ENCODE measurements at regions not wholly inside any gene's neighbourhood (a gene's known extent, or its start where the extent isn't known, plus 50 kb on each side); places are given as distances from the start of the nearest gene placed in this dataset.

DNA sequence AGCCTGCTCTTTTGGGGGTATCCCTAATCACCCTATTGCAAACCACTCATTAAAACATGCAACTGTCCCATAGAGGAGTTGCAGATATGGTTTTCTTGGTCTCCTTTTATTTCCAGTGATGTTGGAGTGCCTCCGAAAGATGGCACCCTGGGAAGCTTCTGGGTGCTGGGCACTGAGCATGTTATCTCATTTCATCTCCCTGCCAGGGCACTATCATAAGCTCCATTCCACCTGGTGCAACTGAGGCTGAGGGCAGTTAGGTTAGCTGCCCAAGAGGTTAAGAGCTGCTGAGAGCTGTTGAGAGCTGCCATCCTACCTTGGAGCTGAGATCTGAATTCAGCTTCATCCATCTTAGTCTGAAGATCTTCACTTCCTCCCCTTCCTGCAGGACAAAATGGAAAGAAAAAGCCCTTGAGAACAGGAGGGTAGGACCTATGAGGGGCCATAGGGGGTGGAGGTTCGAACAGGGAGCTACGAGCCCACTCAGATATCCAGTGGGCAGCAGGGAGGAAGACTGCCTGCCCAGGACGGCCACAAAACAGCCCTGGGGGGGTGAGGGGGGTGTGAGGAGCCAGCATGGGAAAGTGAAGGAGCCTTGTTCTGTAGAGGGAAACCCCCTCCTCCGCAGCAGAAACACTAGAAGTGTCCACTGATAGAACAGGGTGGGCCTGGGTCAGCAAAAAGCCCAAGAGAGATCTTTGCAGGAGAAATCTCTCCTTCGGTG is 202.5 kb downstream of the ZFP36L2 start:
- in situ Hi-C loops (cut with MboI; ENCODE audit: low sequenced_read_pairs): no loop called here

DNA sequence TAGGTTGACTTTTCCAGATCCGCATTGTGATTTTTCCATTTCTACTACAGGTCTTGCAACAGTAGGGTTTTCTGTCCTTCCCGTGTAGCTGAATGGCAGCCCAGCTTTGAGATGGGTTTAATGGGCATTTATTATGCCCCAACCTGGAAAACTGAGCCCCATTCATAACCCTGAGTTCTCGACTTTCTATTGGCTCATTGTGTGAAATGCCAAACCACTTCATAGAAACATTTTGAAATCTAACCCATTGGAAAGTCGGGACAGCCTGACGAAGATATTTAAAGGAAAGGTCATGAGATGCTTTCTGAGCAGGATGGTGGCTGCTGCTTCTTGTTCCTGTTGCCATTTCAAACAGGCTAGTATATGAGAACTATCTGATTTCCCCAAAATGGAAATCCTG is 203.5 kb downstream of the ZFP36L2 start:
- in situ Hi-C loops (cut with MboI; ENCODE audit: low sequenced_read_pairs): no loop called here

- in situ Hi-C loops (cut with MboI; ENCODE audit: low sequenced_read_pairs): no loop called here
Observed at GRCh38 chr2:43021791-43022509, 204.5 kb downstream of the ZFP36L2 start.

- in situ Hi-C loops (cut with MboI; ENCODE audit: low sequenced_read_pairs): no loop called here
Observed at GRCh38 chr2:43020990-43021669, 205.3 kb downstream of the ZFP36L2 start.

DNA sequence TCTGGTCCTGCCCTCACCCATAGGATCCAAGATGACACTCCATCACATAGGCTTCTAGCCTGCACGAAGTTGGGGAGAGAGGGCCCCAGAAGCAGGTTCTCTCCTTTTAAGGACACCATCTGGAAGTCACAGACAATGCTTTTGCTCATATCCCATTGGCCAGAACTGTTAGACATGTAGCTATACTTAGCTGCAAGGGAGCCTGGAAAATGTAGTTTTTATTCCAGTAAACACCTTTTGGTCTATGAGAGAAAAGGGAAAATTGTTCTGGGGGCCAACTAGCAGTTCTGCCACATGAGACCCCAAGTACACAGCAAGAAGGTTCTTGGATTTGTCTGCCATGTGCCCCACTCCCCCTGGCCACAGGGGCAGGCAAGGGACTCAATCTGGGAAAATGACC is 206.1 kb downstream of the ZFP36L2 start:
- in situ Hi-C loops (cut with MboI; ENCODE audit: low sequenced_read_pairs): no loop called here

DNA sequence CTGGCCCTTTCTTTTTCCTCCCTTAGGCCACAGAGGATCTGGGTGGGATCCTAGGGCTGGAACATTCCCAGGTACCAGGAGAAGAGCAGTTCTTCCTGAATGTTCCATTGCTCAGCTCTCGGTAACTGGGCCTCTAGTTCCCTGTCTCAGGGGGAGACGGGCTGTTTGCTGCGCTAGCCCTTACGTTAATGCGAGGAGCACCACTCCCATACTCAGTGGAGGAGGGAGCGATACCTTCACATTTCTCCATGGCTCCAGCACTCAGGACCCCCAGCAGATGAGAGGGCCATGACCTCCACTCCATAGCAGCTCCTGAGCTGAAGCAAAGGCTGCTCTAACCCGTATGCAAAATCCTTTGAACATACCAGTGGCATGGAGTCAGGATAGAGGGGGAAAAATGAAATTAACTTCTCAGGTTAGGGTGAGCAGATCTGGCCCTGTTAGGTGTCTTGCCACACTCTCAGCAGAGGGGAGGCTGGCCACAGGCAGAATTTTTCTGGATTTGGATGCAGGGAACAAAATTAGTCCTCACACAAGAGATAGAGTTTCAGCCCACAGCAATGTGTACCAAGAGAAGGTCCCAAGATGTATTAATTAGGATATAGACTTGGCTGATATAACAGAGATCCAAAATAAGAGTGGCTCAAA is 206.7 kb downstream of the ZFP36L2 start:
- in situ Hi-C loops (cut with MboI; ENCODE audit: low sequenced_read_pairs): no loop called here

- in situ Hi-C loops (cut with MboI; ENCODE audit: low sequenced_read_pairs): no loop called here
Observed at GRCh38 chr2:43019025-43019367, 207.4 kb downstream of the ZFP36L2 start.

- in situ Hi-C loops (cut with MboI; ENCODE audit: low sequenced_read_pairs): no loop called here
Observed at GRCh38 chr2:43018179-43019024, 208.0 kb downstream of the ZFP36L2 start.

GRCh38 chr2:43013821-43014345 is 212.5 kb downstream of the ZFP36L2 start:
- in situ Hi-C loops (cut with MboI; ENCODE audit: low sequenced_read_pairs): no loop called here

DNA sequence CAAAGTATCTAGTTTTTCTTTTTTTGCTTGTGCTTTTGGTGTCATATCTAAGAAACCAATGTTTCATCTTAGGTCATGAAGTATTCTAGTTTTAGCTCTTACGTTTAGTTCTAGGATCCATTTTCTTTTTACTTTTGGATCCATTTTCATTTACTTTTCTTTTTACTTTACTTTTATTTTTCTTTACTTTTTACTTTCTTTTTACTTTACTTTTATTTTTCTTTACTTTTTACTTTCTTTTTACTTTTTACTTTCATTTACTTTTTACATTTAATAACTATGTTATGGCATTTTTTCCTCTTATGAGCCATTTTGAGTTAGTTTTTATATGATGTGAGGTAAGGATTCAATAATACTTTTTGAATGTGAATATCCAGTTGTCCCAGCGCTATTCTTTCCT is 213.4 kb downstream of the ZFP36L2 start:
- in situ Hi-C loops (cut with MboI; ENCODE audit: low sequenced_read_pairs): no loop called here

- in situ Hi-C loops (cut with MboI; ENCODE audit: low sequenced_read_pairs): no loop called here
Observed at GRCh38 chr2:43011158-43011491, 215.3 kb downstream of the ZFP36L2 start.

GRCh38 chr2:43010438-43011157 is 215.8 kb downstream of the ZFP36L2 start:
- in situ Hi-C loops (cut with MboI; ENCODE audit: low sequenced_read_pairs): no loop called here

GRCh38 chr2:43009448-43009847 is 217.0 kb downstream of the ZFP36L2 start:
- in situ Hi-C loops (cut with MboI; ENCODE audit: low sequenced_read_pairs): no loop called here

GRCh38 chr2:43008388-43008787 is 216.0 kb upstream of the HAAO start:
- in situ Hi-C loops (cut with MboI; ENCODE audit: low sequenced_read_pairs): no loop called here

DNA sequence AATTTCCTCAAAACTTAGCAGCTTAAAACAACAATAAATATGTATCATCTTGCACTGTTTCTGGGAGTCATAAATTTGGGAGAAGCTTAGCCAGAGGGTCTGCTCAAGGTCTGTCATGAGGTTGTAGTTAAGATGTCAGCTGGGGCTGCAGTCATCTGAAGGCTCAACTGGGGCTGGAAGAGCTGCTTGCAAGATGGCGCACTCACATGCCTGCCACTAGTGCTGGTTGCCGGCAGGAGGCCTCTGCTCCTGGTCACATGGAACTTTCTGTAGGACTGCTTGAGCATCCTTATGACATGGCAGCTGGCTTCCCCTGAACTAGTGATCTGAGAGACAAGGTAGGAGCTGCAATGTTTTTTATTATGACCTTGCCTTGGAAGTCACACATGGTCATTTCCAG is 215.5 kb upstream of the HAAO start:
- in situ Hi-C loops (cut with MboI; ENCODE audit: low sequenced_read_pairs): no loop called here

- in situ Hi-C loops (cut with MboI; ENCODE audit: low sequenced_read_pairs): no loop called here
Observed at GRCh38 chr2:43006834-43007543, 214.6 kb upstream of the HAAO start.

- in situ Hi-C loops (cut with MboI; ENCODE audit: low sequenced_read_pairs): no loop called here
Observed at GRCh38 chr2:43005975-43006833, 213.8 kb upstream of the HAAO start.

DNA sequence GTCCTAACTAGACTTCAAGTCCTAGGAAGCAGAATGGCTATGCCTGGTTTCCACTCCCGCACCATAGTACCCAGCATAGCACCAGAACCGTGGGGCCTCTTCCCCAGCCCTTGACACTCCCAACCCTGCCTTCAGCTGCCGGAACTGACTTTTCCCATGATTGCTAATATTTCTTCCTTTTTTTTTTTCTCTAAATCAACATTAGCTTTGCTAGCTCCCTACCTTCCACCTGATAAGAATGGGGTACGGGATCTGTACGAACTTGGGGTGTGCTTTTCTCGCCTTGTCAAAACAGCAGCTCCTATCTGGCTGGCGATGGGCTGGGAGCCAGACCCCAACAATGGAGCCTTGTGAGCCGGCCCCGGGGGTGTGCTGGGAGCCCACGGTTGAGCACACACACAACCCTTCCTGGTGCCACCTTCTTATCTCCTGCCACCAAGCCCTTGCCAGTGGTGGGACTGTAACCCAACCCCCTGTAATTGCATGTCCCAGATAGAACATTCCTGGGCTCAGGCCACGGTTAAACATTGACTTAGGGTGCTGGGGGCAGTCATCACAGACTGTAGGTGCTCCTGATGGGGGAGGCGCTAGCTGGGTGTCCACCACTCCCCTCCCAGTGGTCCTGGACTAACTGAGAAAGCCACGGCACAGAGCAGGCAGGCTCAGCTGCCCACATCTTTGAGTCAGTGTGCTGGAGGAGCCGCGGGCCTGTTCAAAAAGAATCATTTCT is 213.0 kb upstream of the HAAO start:
- in situ Hi-C loops (cut with MboI; ENCODE audit: low sequenced_read_pairs): no loop called here
